ENCODE measurements at regions not wholly inside any gene's neighbourhood (a gene's known extent, or its start where the extent isn't known, plus 50 kb on each side); places are given as distances from the start of the nearest gene placed in this dataset.
"Not testable (repeated sequence)": the region's sequence is repeated elsewhere in the genome, so short reads cannot be mapped to it uniquely, and the experiment has no call there.

DNA sequence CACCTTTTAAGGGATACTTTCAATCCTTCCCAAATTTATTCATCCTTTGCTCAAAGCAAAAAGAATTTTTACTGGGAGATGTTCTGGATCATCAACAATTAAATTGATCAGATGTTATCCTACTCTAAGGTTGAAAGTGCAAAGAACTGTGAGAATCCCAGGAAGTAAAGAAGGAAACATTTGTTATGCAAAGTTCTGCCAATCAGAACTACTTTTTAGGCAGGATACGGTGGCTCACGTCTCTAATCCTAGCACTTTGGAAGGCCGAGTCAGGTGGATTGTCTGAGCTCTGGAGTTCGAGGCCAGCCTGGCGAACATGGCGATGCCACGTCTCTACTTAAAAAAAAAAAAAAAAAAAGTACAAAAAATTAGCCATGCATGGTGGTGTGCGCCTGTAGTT is 882.3 kb downstream of the DIAPH3 start:
- no peaks in the 10 kb centered on the region for H3K36me3 ChIP-seq (ENCODE audit: control insufficient read depth, insufficient read depth, low read length)
- H3K4me1 ChIP-seq (ENCODE audit: control insufficient read depth, insufficient read depth, low read length), result no peaks in the 10 kb centered on the region
- no peak overlapping the region for H3K27ac ChIP-seq (ENCODE audit: insufficient read depth, low read depth, low read length, poor library complexity, severe bottlenecking)
- WGBS, 2 experiments, result 73 to 84% methylated on average over 8 of the region's 8 CpGs
- no peak overlapping the region for H3K4me3 ChIP-seq (ENCODE audit: insufficient read depth, low read depth, low read length)
- no peaks in the 10 kb centered on the region for H3K9me3 ChIP-seq (ENCODE audit: control insufficient read depth, low read length)
- no peaks in the 10 kb centered on the region for H3K27me3 ChIP-seq (ENCODE audit: control insufficient read depth, insufficient read depth, low read length, poor library complexity, severe bottlenecking)

DNA sequence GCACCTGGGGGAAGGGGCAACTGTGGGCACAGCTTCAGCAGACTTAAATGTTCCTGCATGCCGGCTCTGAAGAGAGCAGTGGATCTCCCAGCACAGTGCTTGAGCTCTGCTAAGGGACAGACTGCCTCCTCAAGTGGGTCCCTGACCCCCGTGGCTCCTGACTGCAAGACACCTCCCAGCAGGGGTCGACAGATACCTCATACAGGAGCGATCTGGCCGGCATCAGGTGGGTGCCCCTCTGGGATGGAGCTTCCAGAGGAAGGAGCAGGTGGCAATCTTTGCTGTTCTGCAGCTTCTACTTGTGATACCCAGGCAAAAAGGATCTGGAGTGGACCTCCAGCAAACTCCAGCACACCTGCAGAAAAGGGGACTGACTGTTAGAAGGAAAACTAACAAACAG is 871.5 kb downstream of the DIAPH3 start:
- H3K4me1 ChIP-seq (ENCODE audit: control insufficient read depth, insufficient read depth, low read length); H3K4me3 ChIP-seq (ENCODE audit: insufficient read depth, low read depth, low read length); H3K36me3 ChIP-seq (ENCODE audit: control insufficient read depth, insufficient read depth, low read length); H3K27ac ChIP-seq (ENCODE audit: insufficient read depth, low read depth, low read length, poor library complexity, severe bottlenecking); H3K9me3 ChIP-seq (ENCODE audit: control insufficient read depth, low read length); H3K27me3 ChIP-seq (ENCODE audit: control insufficient read depth, insufficient read depth, low read length, poor library complexity, severe bottlenecking): not testable (repeated sequence)
- 91 to 92% methylated on average over 5 of the region's 5 CpGs for WGBS, 2 experiments

DNA sequence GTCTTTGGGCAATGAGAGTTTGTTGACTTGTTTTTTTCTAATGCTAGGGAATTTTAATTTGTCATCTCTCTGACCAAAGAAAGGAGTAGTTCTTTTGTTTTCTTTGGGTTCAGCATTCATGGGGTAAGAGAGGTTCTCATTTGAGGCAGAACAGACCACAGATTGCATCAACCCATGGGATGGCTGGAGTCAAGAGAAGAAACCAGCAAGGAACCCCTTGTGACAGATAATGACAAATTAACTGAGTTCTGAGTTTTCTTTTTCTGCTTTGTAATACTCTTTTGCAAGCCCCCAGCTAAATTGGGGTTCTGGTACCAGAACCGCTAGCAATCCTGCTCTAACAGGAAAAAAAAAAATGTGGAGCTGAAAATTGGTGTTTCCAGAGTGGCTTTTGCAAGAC is 864.1 kb downstream of the DIAPH3 start:
- no peaks in the 10 kb centered on the region for H3K36me3 ChIP-seq (ENCODE audit: control insufficient read depth, insufficient read depth, low read length)
- H3K27me3 ChIP-seq (ENCODE audit: control insufficient read depth, insufficient read depth, low read length, poor library complexity, severe bottlenecking), result no peaks in the 10 kb centered on the region
- no peak overlapping the region for H3K27ac ChIP-seq (ENCODE audit: insufficient read depth, low read depth, low read length, poor library complexity, severe bottlenecking)
- no peaks in the 10 kb centered on the region for H3K9me3 ChIP-seq (ENCODE audit: control insufficient read depth, low read length)
- no peaks in the 10 kb centered on the region for H3K4me1 ChIP-seq (ENCODE audit: control insufficient read depth, insufficient read depth, low read length)
- 92 to 97% methylated on average over 1 of the region's 1 CpG for WGBS, 2 experiments
- no peak overlapping the region for H3K4me3 ChIP-seq (ENCODE audit: insufficient read depth, low read depth, low read length)

DNA sequence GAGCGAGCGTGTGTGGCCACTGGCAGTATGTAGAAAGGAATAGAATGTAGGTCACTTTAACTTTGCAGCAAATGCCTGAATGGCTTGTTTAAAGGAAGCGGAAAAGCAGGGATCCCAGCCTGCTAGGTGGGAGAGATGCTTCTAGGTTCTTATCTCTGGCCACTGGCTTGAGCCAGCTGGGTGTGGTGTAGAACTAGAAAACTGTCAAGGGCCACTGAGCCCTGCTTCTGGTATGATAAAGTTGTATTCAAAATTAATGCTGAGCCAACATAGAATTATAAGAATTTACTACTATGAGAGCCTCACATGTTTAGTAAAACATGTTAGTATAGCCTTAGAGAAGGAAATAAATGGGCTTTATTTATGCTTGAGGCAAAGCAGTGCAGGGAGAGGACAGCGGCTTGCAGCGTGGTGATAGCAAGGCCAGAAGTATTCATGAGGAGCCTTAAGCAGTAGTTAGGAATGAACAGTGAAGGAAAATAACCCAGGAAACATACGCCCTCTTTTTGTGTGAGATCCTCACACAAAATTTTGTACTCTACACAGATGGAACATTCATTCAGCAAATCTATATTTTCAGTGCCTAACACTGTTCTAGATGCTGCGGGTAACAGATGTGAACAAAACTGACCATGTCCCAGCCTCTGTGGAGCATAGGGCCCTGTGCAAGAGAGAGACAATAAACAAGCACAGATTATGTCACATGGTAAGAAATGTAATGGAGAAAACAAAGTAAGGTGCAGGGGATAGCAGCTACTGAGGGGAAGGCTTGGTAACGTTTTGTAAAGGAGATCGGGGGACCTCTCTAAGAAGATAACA is 863.2 kb downstream of the DIAPH3 start:
- H3K4me3 ChIP-seq (ENCODE audit: insufficient read depth, low read depth, low read length), result no peak overlapping the region
- no peaks in the 10 kb centered on the region for H3K36me3 ChIP-seq (ENCODE audit: control insufficient read depth, insufficient read depth, low read length)
- H3K27ac ChIP-seq (ENCODE audit: insufficient read depth, low read depth, low read length, poor library complexity, severe bottlenecking), result no peak overlapping the region
- 93 to 94% methylated on average over 9 of the region's 9 CpGs for WGBS, 2 experiments
- H3K4me1 ChIP-seq (ENCODE audit: control insufficient read depth, insufficient read depth, low read length), result no peaks in the 10 kb centered on the region
- no peaks in the 10 kb centered on the region for H3K27me3 ChIP-seq (ENCODE audit: control insufficient read depth, insufficient read depth, low read length, poor library complexity, severe bottlenecking)
- H3K9me3 ChIP-seq (ENCODE audit: control insufficient read depth, low read length), result no peaks in the 10 kb centered on the region

DNA sequence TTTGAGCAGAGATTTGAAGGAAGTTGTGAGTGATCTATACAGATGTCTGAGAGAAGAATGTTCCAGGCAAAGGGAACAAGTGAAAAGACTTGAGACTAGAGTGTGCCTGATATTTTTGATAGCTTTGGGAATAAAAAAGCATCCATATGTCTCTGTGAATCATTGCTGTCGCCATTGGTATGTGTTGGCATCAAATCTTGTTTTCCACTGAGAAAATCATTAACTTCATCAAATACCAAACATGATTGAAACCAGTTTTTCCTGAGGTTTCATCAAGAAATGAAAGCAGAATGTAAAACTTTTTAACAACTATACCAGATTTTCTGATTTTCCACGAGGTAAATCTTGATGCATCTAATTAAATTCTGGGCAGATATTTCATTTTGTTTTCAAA is 862.6 kb downstream of the DIAPH3 start:
- WGBS, 2 experiments, result 89 to 98% methylated on average over 2 of the region's 2 CpGs
- H3K4me3 ChIP-seq (ENCODE audit: insufficient read depth, low read depth, low read length), result no peak overlapping the region
- H3K27ac ChIP-seq (ENCODE audit: insufficient read depth, low read depth, low read length, poor library complexity, severe bottlenecking), result no peak overlapping the region
- no peaks in the 10 kb centered on the region for H3K4me1 ChIP-seq (ENCODE audit: control insufficient read depth, insufficient read depth, low read length)
- no peaks in the 10 kb centered on the region for H3K27me3 ChIP-seq (ENCODE audit: control insufficient read depth, insufficient read depth, low read length, poor library complexity, severe bottlenecking)
- H3K9me3 ChIP-seq (ENCODE audit: control insufficient read depth, low read length), result no peaks in the 10 kb centered on the region
- H3K36me3 ChIP-seq (ENCODE audit: control insufficient read depth, insufficient read depth, low read length), result no peaks in the 10 kb centered on the region

DNA sequence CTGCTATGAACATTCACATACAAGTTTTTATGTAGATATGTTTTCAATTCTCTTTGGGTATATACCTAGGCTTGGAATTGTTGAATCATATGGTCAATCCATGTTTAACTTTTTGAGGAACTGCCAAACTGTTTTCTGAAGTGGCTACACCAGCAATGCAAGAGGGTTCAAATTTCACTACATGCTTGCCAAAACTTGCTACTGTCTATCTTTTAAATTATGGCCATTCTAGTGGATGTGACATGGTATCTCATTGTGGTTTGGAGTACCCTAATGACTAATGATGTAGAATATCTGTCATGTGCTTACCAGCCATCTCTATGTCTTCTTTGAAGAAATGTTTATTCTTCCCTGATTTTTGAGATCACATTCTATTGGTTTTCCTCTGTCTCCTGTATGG is 860.3 kb downstream of the DIAPH3 start:
- no peaks in the 10 kb centered on the region for H3K27me3 ChIP-seq (ENCODE audit: control insufficient read depth, insufficient read depth, low read length, poor library complexity, severe bottlenecking)
- H3K4me1 ChIP-seq (ENCODE audit: control insufficient read depth, insufficient read depth, low read length), result no peaks in the 10 kb centered on the region
- H3K4me3 ChIP-seq (ENCODE audit: insufficient read depth, low read depth, low read length), result no peak overlapping the region
- no peak overlapping the region for H3K27ac ChIP-seq (ENCODE audit: insufficient read depth, low read depth, low read length, poor library complexity, severe bottlenecking)
- no peaks in the 10 kb centered on the region for H3K36me3 ChIP-seq (ENCODE audit: control insufficient read depth, insufficient read depth, low read length)
- no peaks in the 10 kb centered on the region for H3K9me3 ChIP-seq (ENCODE audit: control insufficient read depth, low read length)

DNA sequence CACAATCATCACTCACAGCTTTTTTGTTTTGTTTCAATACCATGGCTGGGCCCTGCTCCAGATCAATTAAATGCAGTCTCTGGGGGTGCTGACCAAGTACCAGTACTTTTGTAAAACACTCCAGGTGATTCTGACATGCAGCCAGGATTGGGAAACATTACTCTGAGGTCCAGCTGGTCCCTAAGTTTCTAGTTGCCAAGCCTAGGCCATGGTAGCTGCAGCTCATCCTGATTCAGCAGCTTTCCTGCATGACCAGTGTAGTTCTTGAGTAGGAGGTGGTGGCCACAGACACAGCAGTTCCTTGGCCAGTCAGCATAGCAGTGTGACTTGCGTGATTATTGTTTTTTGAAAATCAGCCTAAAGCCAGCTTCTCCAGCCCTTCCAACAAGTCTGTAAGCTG is 859.1 kb downstream of the DIAPH3 start:
- Histone ChIP-seq H3K4me3 (ENCODE audit: insufficient read depth, low read depth, low read length) (no peak overlapping the region), H3K27me3 (ENCODE audit: control insufficient read depth, insufficient read depth, low read length, poor library complexity, severe bottlenecking) (no peaks in the 10 kb centered on the region), H3K9me3 (ENCODE audit: control insufficient read depth, low read length) (no peaks in the 10 kb centered on the region), H3K27ac (ENCODE audit: insufficient read depth, low read depth, low read length, poor library complexity, severe bottlenecking) (no peak overlapping the region), H3K4me1 (ENCODE audit: control insufficient read depth, insufficient read depth, low read length) (no peaks in the 10 kb centered on the region), H3K36me3 (ENCODE audit: control insufficient read depth, insufficient read depth, low read length) (no peaks in the 10 kb centered on the region)
- WGBS, 2 experiments, result 92 to 98% methylated on average over 1 of the region's 1 CpG

DNA sequence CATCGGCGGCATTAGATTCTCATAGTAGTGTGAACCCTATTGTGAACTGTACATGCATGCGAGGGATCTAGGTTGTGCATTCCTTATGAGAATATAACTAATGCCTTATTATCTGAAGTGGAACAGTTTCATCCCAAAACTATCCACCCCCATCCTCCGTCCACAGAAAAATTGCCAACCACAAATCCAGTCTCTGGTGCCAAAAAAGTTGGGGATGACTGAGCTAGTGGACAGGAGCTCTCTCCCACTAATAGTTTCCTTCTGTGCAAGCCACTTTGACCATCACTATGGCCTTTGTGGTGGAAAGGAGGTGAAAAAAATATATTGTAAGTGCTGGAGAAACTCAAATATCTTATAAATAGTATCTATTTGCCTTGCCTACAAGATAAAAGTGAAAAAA is 857.8 kb downstream of the DIAPH3 start:
- Histone ChIP-seq H3K4me1 (ENCODE audit: control insufficient read depth, insufficient read depth, low read length) (no peaks in the 10 kb centered on the region), H3K9me3 (ENCODE audit: control insufficient read depth, low read length) (no peaks in the 10 kb centered on the region), H3K27me3 (ENCODE audit: control insufficient read depth, insufficient read depth, low read length, poor library complexity, severe bottlenecking) (no peaks in the 10 kb centered on the region), H3K4me3 (ENCODE audit: insufficient read depth, low read depth, low read length) (no peak overlapping the region), H3K36me3 (ENCODE audit: control insufficient read depth, insufficient read depth, low read length) (no peaks in the 10 kb centered on the region), H3K27ac (ENCODE audit: insufficient read depth, low read depth, low read length, poor library complexity, severe bottlenecking) (no peak overlapping the region)
- 94 to 95% methylated on average over 3 to 4 of the region's 4 CpGs for WGBS, 2 experiments

DNA sequence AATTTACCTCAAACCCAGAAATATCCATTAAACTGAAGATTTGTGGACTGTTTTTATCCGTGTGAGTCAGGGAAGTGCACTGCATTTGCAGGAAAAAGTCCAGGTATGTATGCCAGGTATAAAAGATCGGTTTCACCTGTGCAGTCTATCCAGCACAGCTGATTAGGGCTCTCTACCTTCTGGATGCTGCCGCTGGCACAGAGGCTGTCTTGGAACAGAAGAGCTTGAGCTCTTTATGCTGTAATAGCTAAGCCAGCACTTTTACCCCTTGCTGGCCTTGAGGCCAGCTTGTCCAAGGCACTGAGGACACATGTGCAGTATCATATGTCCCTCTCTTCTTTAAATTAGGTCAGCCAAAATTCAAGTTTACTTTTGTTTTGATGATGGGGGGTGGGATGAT is 851.0 kb downstream of the DIAPH3 start:
- Histone ChIP-seq H3K4me3 (ENCODE audit: insufficient read depth, low read depth, low read length) (no peak overlapping the region), H3K27me3 (ENCODE audit: control insufficient read depth, insufficient read depth, low read length, poor library complexity, severe bottlenecking) (no peaks in the 10 kb centered on the region), H3K36me3 (ENCODE audit: control insufficient read depth, insufficient read depth, low read length) (no peaks in the 10 kb centered on the region), H3K4me1 (ENCODE audit: control insufficient read depth, insufficient read depth, low read length) (no peaks in the 10 kb centered on the region), H3K27ac (ENCODE audit: insufficient read depth, low read depth, low read length, poor library complexity, severe bottlenecking) (no peak overlapping the region), H3K9me3 (ENCODE audit: control insufficient read depth, low read length) (no peaks in the 10 kb centered on the region)
- WGBS, 2 experiments, result 91 to 93% methylated on average over 3 of the region's 3 CpGs

DNA sequence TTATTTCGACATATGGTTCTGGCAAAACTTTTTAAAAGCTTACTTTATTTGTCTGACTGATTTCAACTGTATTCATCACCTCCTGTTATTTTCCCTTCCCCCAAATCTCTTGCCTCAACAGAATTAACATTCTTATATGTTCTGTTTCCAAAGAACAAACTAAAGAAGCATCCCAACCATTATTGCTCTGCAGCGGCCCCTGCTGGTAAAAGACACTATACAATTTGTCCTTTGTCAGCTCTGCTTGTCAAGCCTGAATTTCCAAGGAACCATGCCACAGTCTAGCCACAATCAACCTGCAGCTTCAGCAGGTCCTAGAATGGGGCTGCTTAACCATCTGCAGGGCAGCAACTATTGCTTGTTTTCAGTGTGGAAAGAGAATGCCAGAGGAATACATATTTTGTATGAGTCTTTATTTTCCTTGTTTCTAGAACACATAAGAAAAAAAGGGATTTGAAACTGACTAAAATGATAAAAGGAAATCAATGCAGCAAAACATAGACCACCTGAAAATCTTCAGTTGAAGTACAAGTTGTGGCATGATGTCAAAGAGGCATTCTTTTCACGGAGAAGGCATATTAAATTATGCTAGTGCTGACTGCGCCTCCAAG is 845.3 kb downstream of the DIAPH3 start:
- H3K4me1 ChIP-seq (ENCODE audit: control insufficient read depth, insufficient read depth, low read length), result no peaks in the 10 kb centered on the region
- WGBS, 2 experiments, result 60 to 66% methylated on average over 4 of the region's 4 CpGs

More for the DNA sequence above, 845.3 kb downstream of the DIAPH3 start:
- Histone ChIP-seq H3K4me3 (ENCODE audit: insufficient read depth, low read depth, low read length) (no peak overlapping the region), H3K36me3 (ENCODE audit: control insufficient read depth, insufficient read depth, low read length) (no peaks in the 10 kb centered on the region), H3K27ac (ENCODE audit: insufficient read depth, low read depth, low read length, poor library complexity, severe bottlenecking) (no peak overlapping the region), H3K27me3 (ENCODE audit: control insufficient read depth, insufficient read depth, low read length, poor library complexity, severe bottlenecking) (no peaks in the 10 kb centered on the region), H3K9me3 (ENCODE audit: control insufficient read depth, low read length) (no peaks in the 10 kb centered on the region)

Measured in ectodermal cell (in vitro differentiated cells).